ENCODE measurements at regions not wholly inside any gene's neighbourhood (a gene's known extent, or its start where the extent isn't known, plus 50 kb on each side); places are given as distances from the start of the nearest gene placed in this dataset.

- DNase-seq (ENCODE audit: low read depth): no peak
- H3K4me3 ChIP-seq (ENCODE audit: low read length): no peak overlapping the region
- TF ChIP-seq CTCF (IDR thresholded peaks at IDR 0.05; ENCODE audit: insufficient read depth, low read depth, low read length, missing control alignments): no peak
These were observed 105.4 kb upstream of the ANK2 start for GRCh38 chr4:112944006-112944405.

- no peak for DNase-seq (ENCODE audit: low read depth)
- TF ChIP-seq CTCF (IDR thresholded peaks at IDR 0.05; ENCODE audit: insufficient read depth, low read depth, low read length, missing control alignments): no peak
- H3K4me3 ChIP-seq (ENCODE audit: low read length): no peak overlapping the region
These were observed 103.3 kb upstream of the ANK2 start for GRCh38 chr4:112946127-112946526.

- TF ChIP-seq CTCF (IDR thresholded peaks at IDR 0.05; ENCODE audit: insufficient read depth, low read depth, low read length, missing control alignments): no peak
- H3K4me3 ChIP-seq (ENCODE audit: low read length): no peak overlapping the region
- DNase-seq (ENCODE audit: low read depth): no peak
These were observed 101.8 kb upstream of the ANK2 start for GRCh38 chr4:112947616-112948015.

- H3K4me3 ChIP-seq (ENCODE audit: low read length): no peak overlapping the region
- TF ChIP-seq CTCF (IDR thresholded peaks at IDR 0.05; ENCODE audit: insufficient read depth, low read depth, low read length, missing control alignments): peak; percentile 40
- DNase-seq (ENCODE audit: low read depth): peak; percentile 16
These were observed 97.8 kb upstream of the ANK2 start for GRCh38 chr4:112951362-112952312.

GRCh38 chr4:112952313-112952700, 97.1 kb upstream of the ANK2 start:
- no peak overlapping the region for H3K4me3 ChIP-seq (ENCODE audit: low read length)
- no peak for TF ChIP-seq CTCF (IDR thresholded peaks at IDR 0.05; ENCODE audit: insufficient read depth, low read depth, low read length, missing control alignments)
- no peak for DNase-seq (ENCODE audit: low read depth)

- DNase-seq (ENCODE audit: low read depth): no peak
- no peak for TF ChIP-seq CTCF (IDR thresholded peaks at IDR 0.05; ENCODE audit: insufficient read depth, low read depth, low read length, missing control alignments)
- H3K4me3 ChIP-seq (ENCODE audit: low read length): no peak overlapping the region
These were observed 96.2 kb upstream of the ANK2 start for GRCh38 chr4:112953262-112953661.

- TF ChIP-seq CTCF (IDR thresholded peaks at IDR 0.05; ENCODE audit: insufficient read depth, low read depth, low read length, missing control alignments): no peak
- H3K4me3 ChIP-seq (ENCODE audit: low read length): no peak overlapping the region
- DNase-seq (ENCODE audit: low read depth): no peak
These were observed 95.2 kb upstream of the ANK2 start for GRCh38 chr4:112954286-112954685.
